ENCODE measurements at regions not wholly inside any gene's neighbourhood (a gene's known extent, or its start where the extent isn't known, plus 50 kb on each side); places are given as distances from the start of the nearest gene placed in this dataset.
A peak's percentile ranks its signal among the peaks of the same experiment; 100 is the strongest.
"Not testable (repeated sequence)": the region's sequence is repeated elsewhere in the genome, so short reads cannot be mapped to it uniquely, and the experiment has no call there.

- Histone ChIP-seq H3K9me3 (ENCODE audit: control insufficient read depth, low read length) (no peaks in the 10 kb centered on the region), H3K4me1 (ENCODE audit: control insufficient read depth, insufficient read depth, low read length, poor library complexity, severe bottlenecking) (no peaks in the 10 kb centered on the region), H3K27ac (ENCODE audit: low read depth, low read length, severe bottlenecking) (no peak overlapping the region), H3K4me3 (ENCODE audit: extremely low read depth, insufficient read depth, low read length, poor library complexity, severe bottlenecking) (no peak overlapping the region), H3K36me3 (ENCODE audit: control insufficient read depth, insufficient read depth, low read length) (no peaks in the 10 kb centered on the region)
- 60% methylated on average over 1 of the region's 1 CpG; no CpG with 5 or more reads in 1 of the 2 experiments for WGBS, 2 experiments (ENCODE audit: insufficient coverage in 2 of 2)
Measured at GRCh38 chr2:61626827-61627226, 88.7 kb upstream of the XPO1 start.

DNA sequence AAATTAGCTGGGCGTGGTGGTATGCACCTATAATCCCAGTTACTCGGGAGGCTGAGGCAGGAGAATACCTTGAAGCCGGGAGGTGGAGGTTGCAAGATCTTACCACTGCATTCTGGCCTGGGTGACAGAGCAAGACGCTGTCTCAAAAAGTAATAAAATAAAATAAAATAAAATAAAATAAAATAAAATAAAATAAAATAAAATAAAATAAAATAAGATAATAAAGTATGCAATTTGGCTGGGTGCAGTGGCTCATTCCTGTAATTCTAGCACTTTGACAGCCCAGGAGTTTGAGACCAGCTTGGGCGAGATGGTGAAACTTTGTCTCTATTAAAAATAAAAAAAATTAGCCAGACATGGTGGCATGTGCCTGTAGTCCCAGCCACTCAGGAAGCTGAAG is 85.6 kb upstream of the XPO1 start:
- Histone ChIP-seq H3K4me1 (ENCODE audit: control insufficient read depth, insufficient read depth, low read length, poor library complexity, severe bottlenecking) (no peaks in the 10 kb centered on the region), H3K9me3 (ENCODE audit: control insufficient read depth, low read length) (no peaks in the 10 kb centered on the region), H3K4me3 (ENCODE audit: extremely low read depth, insufficient read depth, low read length, poor library complexity, severe bottlenecking) (no peak overlapping the region), H3K27ac (ENCODE audit: low read depth, low read length, severe bottlenecking) (no peak overlapping the region), H3K36me3 (ENCODE audit: control insufficient read depth, insufficient read depth, low read length) (no peaks in the 10 kb centered on the region)
- 93 to 100% methylated on average over 1 to 3 of the region's 5 CpGs for WGBS, 2 experiments (ENCODE audit: insufficient coverage in 2 of 2)

DNA sequence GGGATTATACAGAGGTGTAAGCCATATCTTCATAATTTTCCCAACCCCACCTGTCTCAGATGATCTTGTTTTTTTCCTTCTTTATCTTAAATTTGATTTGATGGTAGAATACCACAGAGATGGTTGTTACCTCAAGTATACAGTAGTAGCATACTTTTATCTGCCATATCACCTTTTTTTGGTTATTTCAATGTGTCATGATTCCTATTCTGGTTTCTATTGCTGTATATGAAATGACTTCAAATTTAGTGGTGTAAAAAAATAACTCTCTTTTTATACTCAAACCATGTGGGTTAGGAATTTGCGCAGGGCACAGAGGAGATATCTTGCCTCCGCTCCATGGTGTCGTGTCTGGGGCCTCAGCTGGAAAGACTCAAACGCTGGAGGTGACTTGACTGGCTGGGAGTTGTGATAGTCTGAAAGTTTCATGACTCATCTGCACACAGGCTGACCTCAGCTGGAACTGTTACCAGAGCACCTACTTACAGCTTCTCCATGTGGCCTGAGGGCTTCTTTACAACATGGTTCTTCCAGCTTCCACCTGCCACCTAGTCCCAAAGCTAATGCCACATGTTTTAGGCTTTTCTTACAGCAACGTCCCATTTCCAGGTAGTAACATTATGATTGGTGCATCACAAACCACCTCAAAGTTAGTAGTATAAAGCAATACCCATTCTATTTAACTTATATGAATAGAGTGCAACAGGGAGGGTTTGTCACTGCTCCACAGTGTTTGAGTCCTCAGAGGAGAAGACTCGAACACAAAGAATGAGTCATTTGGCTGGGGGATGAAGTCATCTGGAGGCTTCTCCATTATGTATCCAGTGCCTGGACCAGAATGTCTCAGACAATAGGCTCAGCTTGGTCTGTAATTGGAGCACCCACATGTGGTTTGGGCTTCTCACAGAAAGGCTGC is 82.3 kb upstream of the XPO1 start:
- H3K27ac ChIP-seq (ENCODE audit: low read depth, low read length, severe bottlenecking) = peak overlapping the region; percentile 68
- H3K36me3 ChIP-seq (ENCODE audit: control insufficient read depth, insufficient read depth, low read length) = no peaks in the 10 kb centered on the region
- H3K4me3 ChIP-seq (ENCODE audit: extremely low read depth, insufficient read depth, low read length, poor library complexity, severe bottlenecking) = no peak overlapping the region
- H3K9me3 ChIP-seq (ENCODE audit: control insufficient read depth, low read length) = no peaks in the 10 kb centered on the region
- WGBS, 2 experiments (ENCODE audit: insufficient coverage in 2 of 2) = 67 to 77% methylated on average over 1 to 5 of the region's 6 CpGs
- no peaks in the 10 kb centered on the region for H3K4me1 ChIP-seq (ENCODE audit: control insufficient read depth, insufficient read depth, low read length, poor library complexity, severe bottlenecking)

DNA sequence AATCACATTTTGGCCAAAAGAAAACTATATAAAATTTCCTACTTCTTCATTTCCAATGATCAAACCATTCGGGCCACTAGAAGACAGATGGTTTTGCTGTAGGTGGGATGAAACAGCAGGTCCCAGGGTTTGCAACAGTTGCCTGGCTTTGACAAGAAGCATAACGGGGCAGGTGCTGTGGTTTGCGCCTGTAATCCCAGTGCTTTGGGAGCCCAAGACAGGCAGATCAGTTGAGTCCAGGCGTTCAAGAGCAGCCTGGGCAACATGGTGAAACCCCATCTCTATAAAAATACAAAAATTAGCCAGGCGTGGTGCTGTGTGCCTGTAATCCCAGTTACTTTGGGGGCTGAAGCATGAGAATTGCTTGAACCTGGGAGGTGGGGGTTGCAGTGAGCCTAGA is 81.4 kb upstream of the XPO1 start:
- 78 to 83% methylated on average over 1 to 3 of the region's 5 CpGs for WGBS, 2 experiments (ENCODE audit: insufficient coverage in 2 of 2)
- Histone ChIP-seq H3K36me3 (ENCODE audit: control insufficient read depth, insufficient read depth, low read length) (no peaks in the 10 kb centered on the region), H3K27ac (ENCODE audit: low read depth, low read length, severe bottlenecking) (no peak overlapping the region), H3K4me1 (ENCODE audit: control insufficient read depth, insufficient read depth, low read length, poor library complexity, severe bottlenecking) (no peaks in the 10 kb centered on the region), H3K9me3 (ENCODE audit: control insufficient read depth, low read length) (no peaks in the 10 kb centered on the region), H3K4me3 (ENCODE audit: extremely low read depth, insufficient read depth, low read length, poor library complexity, severe bottlenecking) (no peak overlapping the region)

DNA sequence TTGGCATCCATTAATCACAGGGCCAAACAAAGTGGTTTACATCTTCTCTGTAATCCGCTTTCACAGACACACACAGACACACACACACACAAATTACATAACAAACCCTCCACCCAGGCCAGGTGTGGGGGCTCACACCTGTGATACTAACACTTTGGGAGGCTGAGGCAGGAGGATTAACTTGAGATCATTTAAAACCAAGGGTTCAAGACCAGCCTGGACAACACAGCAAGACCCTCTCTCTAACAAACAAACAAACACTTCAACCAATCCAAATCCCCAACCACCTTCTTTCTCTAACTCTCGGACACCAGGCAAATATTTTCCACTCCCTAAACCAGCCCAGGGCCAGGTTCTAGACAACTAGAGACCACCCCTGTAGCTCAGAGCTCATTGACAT is 79.5 kb upstream of the XPO1 start:
- Histone ChIP-seq H3K27ac (ENCODE audit: low read depth, low read length, severe bottlenecking) (no peak overlapping the region), H3K4me1 (ENCODE audit: control insufficient read depth, insufficient read depth, low read length, poor library complexity, severe bottlenecking) (no peaks in the 10 kb centered on the region), H3K4me3 (ENCODE audit: extremely low read depth, insufficient read depth, low read length, poor library complexity, severe bottlenecking) (no peak overlapping the region), H3K36me3 (ENCODE audit: control insufficient read depth, insufficient read depth, low read length) (no peaks in the 10 kb centered on the region), H3K9me3 (ENCODE audit: control insufficient read depth, low read length) (no peaks in the 10 kb centered on the region)
- 73 to 80% methylated on average over 1 to 2 of the region's 2 CpGs for WGBS, 2 experiments (ENCODE audit: insufficient coverage in 2 of 2)

- H3K4me1 ChIP-seq (ENCODE audit: control insufficient read depth, insufficient read depth, low read length, poor library complexity, severe bottlenecking) = no peaks in the 10 kb centered on the region
- H3K27ac ChIP-seq (ENCODE audit: low read depth, low read length, severe bottlenecking) = no peak overlapping the region
- H3K4me3 ChIP-seq (ENCODE audit: extremely low read depth, insufficient read depth, low read length, poor library complexity, severe bottlenecking) = no peak overlapping the region
- WGBS, 2 experiments (ENCODE audit: insufficient coverage in 2 of 2) = 81 to 96% methylated on average over 3 of the region's 3 CpGs
- no peaks in the 10 kb centered on the region for H3K9me3 ChIP-seq (ENCODE audit: control insufficient read depth, low read length)
- H3K36me3 ChIP-seq (ENCODE audit: control insufficient read depth, insufficient read depth, low read length) = no peaks in the 10 kb centered on the region
Measured at GRCh38 chr2:61605245-61605644, 67.1 kb upstream of the XPO1 start.

GRCh38 chr2:61604433-61604832 is 66.3 kb upstream of the XPO1 start:
- Histone ChIP-seq H3K27ac (ENCODE audit: low read depth, low read length, severe bottlenecking) (no peak overlapping the region), H3K4me3 (ENCODE audit: extremely low read depth, insufficient read depth, low read length, poor library complexity, severe bottlenecking) (no peak overlapping the region), H3K36me3 (ENCODE audit: control insufficient read depth, insufficient read depth, low read length) (no peaks in the 10 kb centered on the region), H3K4me1 (ENCODE audit: control insufficient read depth, insufficient read depth, low read length, poor library complexity, severe bottlenecking) (no peaks in the 10 kb centered on the region), H3K9me3 (ENCODE audit: control insufficient read depth, low read length) (no peaks in the 10 kb centered on the region)
- WGBS, 2 experiments (ENCODE audit: insufficient coverage in 2 of 2) = no CpG with 5 or more reads among the region's 2 CpGs

GRCh38 chr2:61598515-61599156 is 60.5 kb upstream of the XPO1 start:
- H3K36me3 ChIP-seq (ENCODE audit: control insufficient read depth, insufficient read depth, low read length); H3K9me3 ChIP-seq (ENCODE audit: control insufficient read depth, low read length); H3K27ac ChIP-seq (ENCODE audit: low read depth, low read length, severe bottlenecking); H3K4me3 ChIP-seq (ENCODE audit: extremely low read depth, insufficient read depth, low read length, poor library complexity, severe bottlenecking); H3K4me1 ChIP-seq (ENCODE audit: control insufficient read depth, insufficient read depth, low read length, poor library complexity, severe bottlenecking): not testable (repeated sequence)
- WGBS, 2 experiments (ENCODE audit: insufficient coverage in 2 of 2) = 93 to 100% methylated on average over 3 to 5 of the region's 7 CpGs

- no peaks in the 10 kb centered on the region for H3K36me3 ChIP-seq (ENCODE audit: control insufficient read depth, insufficient read depth, low read length)
- no peak overlapping the region for H3K4me3 ChIP-seq (ENCODE audit: extremely low read depth, insufficient read depth, low read length, poor library complexity, severe bottlenecking)
- WGBS, 2 experiments (ENCODE audit: insufficient coverage in 2 of 2) = 50 to 57% methylated on average over 4 to 5 of the region's 9 CpGs
- H3K4me1 ChIP-seq (ENCODE audit: control insufficient read depth, insufficient read depth, low read length, poor library complexity, severe bottlenecking) = no peaks in the 10 kb centered on the region
- H3K9me3 ChIP-seq (ENCODE audit: control insufficient read depth, low read length) = no peaks in the 10 kb centered on the region
- H3K27ac ChIP-seq (ENCODE audit: low read depth, low read length, severe bottlenecking) = no peak overlapping the region
Measured at GRCh38 chr2:61597300-61598289, 59.4 kb upstream of the XPO1 start.

GRCh38 chr2:61594201-61594600 is 56.0 kb upstream of the XPO1 start:
- H3K4me1 ChIP-seq (ENCODE audit: control insufficient read depth, insufficient read depth, low read length, poor library complexity, severe bottlenecking); H3K36me3 ChIP-seq (ENCODE audit: control insufficient read depth, insufficient read depth, low read length); H3K27ac ChIP-seq (ENCODE audit: low read depth, low read length, severe bottlenecking); H3K9me3 ChIP-seq (ENCODE audit: control insufficient read depth, low read length); H3K4me3 ChIP-seq (ENCODE audit: extremely low read depth, insufficient read depth, low read length, poor library complexity, severe bottlenecking): not testable (repeated sequence)
- WGBS, 2 experiments (ENCODE audit: insufficient coverage in 2 of 2) = 82 to 100% methylated on average over 3 to 4 of the region's 7 CpGs

Measured in mesodermal cell (in vitro differentiated cells).